PC-3 (cell line): ENCODE measurements at regions not wholly inside any gene's neighbourhood (a gene's known extent, or its start where the extent isn't known, plus 50 kb on each side); places are given as distances from the start of the nearest gene placed in this dataset.

Experiments used
- ATAC-seq: fragments of 200-7000 bp; cut with Tn5 transposase; 2 replicates; pipeline ENCODE4 v1.9.1; 2020; ENCODE audit warnings: mild to moderate bottlenecking, moderate library complexity
- BruUV-seq: library from RNA; stranded (reverse); fragments of 400-500 nt; replicated peaks from 2 replicates; lab custom pipeline; 2021; lab: Mats Ljungman, UMichigan
- CTCF ChIA-PET: fragments of 300-600 bp; sonication (Branson Sonifier 250); formaldehyde crosslinking; loops from one replicate; lab custom pipeline; 2022; ENCODE audit warnings: antibody characterized with exemption; lab: Charles Lee
- POLR2A ChIA-PET: fragments of 300-600 bp; sonication (Branson Sonifier 250); formaldehyde crosslinking; loops from one replicate; lab custom pipeline; 2022; ENCODE audit warnings: antibody characterized with exemption; ENCODE audit not compliant: unreplicated experiment; lab: Charles Lee
- DNase-seq: peaks from one replicate; pipeline ENCODE4 v3.0.0-alpha.2; 2015
- H2AFZ ChIP-seq: fragments of 300-600 bp; sonication (generic); 2 replicates; pipeline ENCODE4 v1.6.0; 2016; ENCODE audit warnings: antibody characterized with exemption, low read length
- H3F3A ChIP-seq: fragments of 300-600 bp; sonication (generic); one replicate; pipeline ENCODE4 v1.6.0; 2017; ENCODE audit warnings: antibody characterized with exemption, low read length, control low read depth, mild to moderate bottlenecking; ENCODE audit not compliant: unreplicated experiment
- H3K27ac ChIP-seq: fragments of 300-600 bp; sonication (generic); 2 replicates; pipeline ENCODE4 v1.5.1; 2016; ENCODE audit warnings: mild to moderate bottlenecking, low read length
- H3K27me3 ChIP-seq: fragments of 300-600 bp; sonication (generic); 2 replicates; pipeline ENCODE4 v1.6.1; 2016; ENCODE audit warnings: low read length, mixed read lengths
- H3K36me3 ChIP-seq: fragments of 300-600 bp; sonication (generic); 2 replicates; pipeline ENCODE4 v1.6.1; 2016; ENCODE audit warnings: low read depth, mixed run types, low read length, mixed read lengths
- H3K4me1 ChIP-seq: fragments of 300-600 bp; sonication (generic); 2 replicates; pipeline ENCODE4 v1.5.1; 2016; ENCODE audit warnings: low read length; ENCODE audit not compliant: insufficient read depth
- H3K4me2 ChIP-seq: fragments of 300-600 bp; sonication (generic); 2 replicates; pipeline ENCODE4 v1.6.0; 2016; ENCODE audit warnings: low read length
- H3K4me3 ChIP-seq: fragments of 300-600 bp; sonication (generic); 2 replicates; pipeline ENCODE4 v1.5.1; 2016; ENCODE audit warnings: mild to moderate bottlenecking, low read length, mixed read lengths
- H3K79me2 ChIP-seq: fragments of 300-600 bp; sonication (generic); 2 replicates; pipeline ENCODE4 v1.6.1; 2017; ENCODE audit warnings: low read length, mixed read lengths
- H3K9ac ChIP-seq: fragments of 300-600 bp; sonication (generic); 2 replicates; pipeline ENCODE4 v1.6.0; 2016; ENCODE audit warnings: mild to moderate bottlenecking, low read length
- H3K9me2 ChIP-seq: fragments of 300-600 bp; sonication (generic); replicated peaks from 2 replicates; pipeline ENCODE4 v1.6.1; 2016; ENCODE audit warnings: mixed run types, low read length, mixed read lengths
- H3K9me3 ChIP-seq: fragments of 300-600 bp; sonication (generic); 2 replicates; pipeline ENCODE4 v1.6.1; 2016; ENCODE audit warnings: low read length, mixed read lengths
- H4K20me1 ChIP-seq: fragments of 300-600 bp; sonication (generic); 2 replicates; pipeline ENCODE4 v1.6.1; 2016; ENCODE audit warnings: low read length, mixed read lengths
- CTCF ChIP-seq: fragments of 300-600 bp; sonication (generic); conservative IDR thresholded peaks from 2 replicates; pipeline ENCODE4 v1.5.1; 2017; ENCODE audit warnings: antibody characterized with exemption, low read depth, mild to moderate bottlenecking, low read length
- EZH2 ChIP-seq: fragments of 300-600 bp; sonication (generic); IDR thresholded peaks from one replicate; pipeline ENCODE4 v1.6.1; 2017; ENCODE audit warnings: antibody characterized with exemption, mild to moderate bottlenecking, low read length; ENCODE audit not compliant: unreplicated experiment
- EZH2phosphoT487 ChIP-seq: fragments of 300-600 bp; sonication (generic); IDR thresholded peaks from 2 replicates; pipeline ENCODE4 v1.6.1; 2018; ENCODE audit warnings: mild to moderate bottlenecking, antibody characterized with exemption, low read length, borderline replicate concordance
- intact Hi-C: fragments of 100-400 bp; cut with micrococcal nuclease; formaldehyde crosslinking; loops from 2 replicates; pipeline ENCODE4 v1.9.0; 2023

- H2AFZ ChIP-seq: no peak overlapping the region
- BruUV-seq: no TSS peak
- H3K9ac ChIP-seq: no peak overlapping the region
- CTCF ChIA-PET: no interaction called here
- POLR2A ChIA-PET: no interaction called here
- H3K4me3 ChIP-seq: no peak overlapping the region
- no peaks in the 10 kb centered on the region for H3K36me3 ChIP-seq
- H3K27me3 ChIP-seq: no peaks in the 10 kb centered on the region
- H3F3A ChIP-seq: no peaks in the 10 kb centered on the region
- no peaks in the 10 kb centered on the region for H4K20me1 ChIP-seq
- H3K9me3 ChIP-seq: no peaks in the 10 kb centered on the region
- H3K79me2 ChIP-seq: no peaks in the 10 kb centered on the region
- TF ChIP-seq EZH2 (no peak), EZH2phosphoT487 (no peak), CTCF (no peak)
- H3K9me2 ChIP-seq: no peaks in the 10 kb centered on the region
- no peak overlapping the region for H3K27ac ChIP-seq
- DNase-seq (no peak), ATAC-seq (no peak)
- no peaks in the 10 kb centered on the region for H3K4me1 ChIP-seq
- no peak overlapping the region for H3K4me2 ChIP-seq
- intact Hi-C loops: no loop called here
Observed at GRCh38 chr2:62364791-62365528, 141.0 kb downstream of the TMEM17 start.

GRCh38 chr2:62363166-62363565, 142.8 kb downstream of the TMEM17 start:
- no TSS peak for BruUV-seq
- no peak for ATAC-seq
- POLR2A ChIA-PET: no interaction called here
- no peak overlapping the region for H3K4me3 ChIP-seq
- no peak overlapping the region for H2AFZ ChIP-seq
- DNase-seq: no peak
- H3K4me2 ChIP-seq: no peak overlapping the region
- H3K79me2 ChIP-seq: no peaks in the 10 kb centered on the region
- H3K27ac ChIP-seq: no peak overlapping the region
- no peaks in the 10 kb centered on the region for H3K9me2 ChIP-seq
- no peaks in the 10 kb centered on the region for H3K9me3 ChIP-seq
- intact Hi-C loops: no loop called here
- no peak overlapping the region for H3K9ac ChIP-seq
- CTCF ChIA-PET: no interaction called here
- no peaks in the 10 kb centered on the region for H3K27me3 ChIP-seq
- TF ChIP-seq EZH2phosphoT487 (no peak), EZH2 (no peak), CTCF (no peak)
- H4K20me1 ChIP-seq: no peaks in the 10 kb centered on the region
- H3K4me1 ChIP-seq: no peaks in the 10 kb centered on the region
- H3F3A ChIP-seq: no peaks in the 10 kb centered on the region
- no peaks in the 10 kb centered on the region for H3K36me3 ChIP-seq

GRCh38 chr2:62362561-62362960, 143.4 kb downstream of the TMEM17 start:
- Histone ChIP-seq H3F3A (no peaks in the 10 kb centered on the region), H3K9me2 (no peaks in the 10 kb centered on the region), H3K4me2 (no peak overlapping the region), H3K36me3 (no peaks in the 10 kb centered on the region), H3K4me1 (no peaks in the 10 kb centered on the region), H3K9me3 (no peaks in the 10 kb centered on the region), H2AFZ (no peak overlapping the region), H3K79me2 (no peaks in the 10 kb centered on the region), H3K27ac (no peak overlapping the region), H3K9ac (no peak overlapping the region), H3K4me3 (no peak overlapping the region), H3K27me3 (no peaks in the 10 kb centered on the region), H4K20me1 (no peaks in the 10 kb centered on the region)
- DNase-seq: peak; percentile 41
- POLR2A ChIA-PET: no interaction called here
- intact Hi-C loops: no loop called here
- BruUV-seq: no TSS peak
- CTCF ChIA-PET: no interaction called here
- TF ChIP-seq CTCF (no peak), EZH2 (no peak), EZH2phosphoT487 (no peak)
- ATAC-seq: no peak
